K562 (cell line): ENCODE measurements at regions not wholly inside any gene's neighbourhood (a gene's known extent, or its start where the extent isn't known, plus 50 kb on each side); places are given as distances from the start of the nearest gene placed in this dataset.

Experiments
- ATAC-seq: fragments of 200-7000 bp; cut with Tn5 transposase; 3 replicates; pipeline ENCODE4 v1.9.1; 2020; ENCODE audit warnings: moderate library complexity
- BruUV-seq: library from RNA; stranded (reverse); fragments of 400-500 nt; replicated peaks from 2 replicates; lab custom pipeline; 2021; lab: Mats Ljungman, UMichigan
- CTCF ChIA-PET: fragments of 300-600 bp; formaldehyde crosslinking; extraction: SDS; loops from one replicate; lab custom pipeline; 2021; ENCODE audit warnings: low intra/inter-chr PET ratio; lab: Yijun Ruan, JAX
- POLR2A ChIA-PET: fragments of 300-600, 350-650 bp; sonication (Branson Sonifier 250); formaldehyde crosslinking; extraction: SDS; loops from one replicate; lab custom pipeline; 2021; ENCODE audit warnings: antibody characterized with exemption, inconsistent platforms; lab: Yijun Ruan, JAX
- DNase-seq, 4 experiments: peaks; one replicate each; pipeline versions ENCODE4 v3.0.0 to v3.0.0-alpha.2; 2011 to 2018; ENCODE audit warnings: low spot score in 3 of 4, mixed read lengths in 3 of 4; ENCODE audit errors: extremely low read depth in 1 of 4
- FAIRE-seq: peaks from 2 replicates; lab custom pipeline; 2011; peaks lifted over from hg19 to GRCh38; lab: Jason Lieb, UNC
- H2AFZ ChIP-seq: 2 replicates; pipeline ENCODE4 v1.6.0; 2011; ENCODE audit warnings: low read depth, low read length, control low read depth, inconsistent platforms
- H3K27ac ChIP-seq: fragments of 200-600 bp; 3 replicates; pipeline ENCODE4 v1.8.0; 2011; ENCODE audit warnings: low read depth, mild to moderate bottlenecking, control low read depth, inconsistent platforms, low read length, moderate library complexity, mixed read lengths; ENCODE audit errors: extremely low read depth
- H3K27me3 ChIP-seq, 2 experiments: fragments of 300-600 bp in 1 of 2; 2 replicates in 1 of 2; 3 replicates in 1 of 2; pipeline versions ENCODE4 v1.6.0 to v1.8.0; 2011; ENCODE audit warnings: inconsistent platforms in 2 of 2, low read length in 2 of 2, mild to moderate bottlenecking in 1 of 2, mixed read lengths in 1 of 2, moderate library complexity in 1 of 2; ENCODE audit not compliant: control insufficient read depth in 2 of 2, insufficient read depth in 2 of 2
- H3K36me3 ChIP-seq: fragments of 300-600 bp; 3 replicates; pipeline ENCODE4 v1.8.0; 2011; ENCODE audit warnings: mild to moderate bottlenecking, low read length, inconsistent platforms; ENCODE audit not compliant: control insufficient read depth, insufficient read depth
- H3K4me1 ChIP-seq, 2 experiments: fragments of 200-600 bp in 1 of 2; replicated peaks in 1 of 2; 2 replicates in 1 of 2; 3 replicates in 1 of 2; pipeline versions ENCODE4 v1.5.1 to v1.8.0; 2011; ENCODE audit warnings: inconsistent platforms in 2 of 2, low read length in 2 of 2, mild to moderate bottlenecking in 1 of 2, mixed read lengths in 1 of 2, moderate library complexity in 1 of 2; ENCODE audit not compliant: control insufficient read depth in 2 of 2, insufficient read depth in 2 of 2
- H3K4me2 ChIP-seq: 2 replicates; pipeline ENCODE4 v1.6.1; 2011; ENCODE audit warnings: low read length, control low read depth, inconsistent platforms, mixed read lengths; ENCODE audit not compliant: insufficient read depth
- H3K4me3 ChIP-seq: fragments of 200-600 bp; sonication (generic), shearing (Covaris generic); 2 replicates; pipeline ENCODE4 v1.5.1; 2016; ENCODE audit warnings: control low read depth, inconsistent platforms
- H3K79me2 ChIP-seq: fragments of 200-600 bp; 3 replicates; pipeline ENCODE4 v1.8.0; 2011; ENCODE audit warnings: low read length, inconsistent platforms; ENCODE audit not compliant: control insufficient read depth, insufficient read depth
- H3K9ac ChIP-seq, 2 experiments: 2 replicates each; pipeline versions ENCODE4 v1.6.0 to v1.6.1; 2011; ENCODE audit warnings: low read depth in 2 of 2, low read length in 2 of 2, control low read depth in 1 of 2, inconsistent platforms in 1 of 2, mild to moderate bottlenecking in 1 of 2, mixed read lengths in 1 of 2; ENCODE audit not compliant: insufficient read depth in 1 of 2
- H3K9me1 ChIP-seq: one replicate; pipeline ENCODE4 v1.6.0; 2011; ENCODE audit warnings: inconsistent platforms, mild to moderate bottlenecking, low read length, moderate library complexity; ENCODE audit not compliant: control insufficient read depth, insufficient read depth
- H3K9me3 ChIP-seq: replicated peaks from 2 replicates; pipeline ENCODE4 v1.5.1; 2011; ENCODE audit warnings: low read depth, low read length, inconsistent platforms; ENCODE audit not compliant: control insufficient read depth, insufficient read depth
- H4K20me1 ChIP-seq: replicated peaks from 2 replicates; pipeline ENCODE4 v1.6.1; 2011; ENCODE audit warnings: low read length, inconsistent platforms, mixed read lengths; ENCODE audit not compliant: control insufficient read depth, insufficient read depth
- BCLAF1 ChIP-seq, 2 experiments: fragments of 450-650 bp in 1 of 2; IDR thresholded peaks; 2 replicates each; pipeline ENCODE4 v1.6.1; 2011 to 2017; ENCODE audit warnings: low read depth in 2 of 2, antibody characterized with exemption in 1 of 2, borderline replicate concordance in 1 of 2, low read length in 1 of 2, mild to moderate bottlenecking in 1 of 2, mixed read lengths in 1 of 2; ENCODE audit not compliant: control insufficient read depth in 1 of 2
- CEBPB ChIP-seq: fragments of 450-650 bp; IDR thresholded peaks from 2 replicates; pipeline ENCODE4 v1.6.1; 2016; ENCODE audit warnings: missing genetic modification characterization, missing compliant biosample characterization
- CEBPZ ChIP-seq: fragments of 150-350 bp; IDR thresholded peaks from 2 replicates; pipeline ENCODE4 v1.6.1; 2014; ENCODE audit warnings: low read depth, mild to moderate bottlenecking, low read length, borderline replicate concordance
- HNRNPH1 ChIP-seq: fragments of 200-400 bp; formaldehyde crosslinking; optimal IDR thresholded peaks from 2 replicates; pipeline ENCODE3; 2017; ENCODE audit warnings: low read depth, mild to moderate bottlenecking, low read length, moderate library complexity
- L3MBTL2 ChIP-seq: fragments of 450-650 bp; IDR thresholded peaks from 2 replicates; pipeline ENCODE4 v1.6.1; 2016; ENCODE audit warnings: mild to moderate bottlenecking, moderate library complexity
- MAFK ChIP-seq: IDR thresholded peaks from 2 replicates; pipeline ENCODE4 v1.6.1; 2011; ENCODE audit warnings: low read length, improper control_type of control experiment
- NFATC3 ChIP-seq: fragments of 450-650 bp; IDR thresholded peaks from 2 replicates; pipeline ENCODE4 v1.6.1; 2017; ENCODE audit warnings: mild to moderate bottlenecking
- SRSF9 ChIP-seq: fragments of 200-400 bp; formaldehyde crosslinking; IDR thresholded peaks from 2 replicates; pipeline ENCODE4 v1.6.1; 2017; ENCODE audit warnings: low read depth, low read length, borderline replicate concordance
- TRIM24 ChIP-seq, 2 experiments: fragments of 450-650 bp; IDR thresholded peaks; 2 replicates each; pipeline ENCODE4 v1.6.1; 2016
- ZBTB1 ChIP-seq: sonication (generic); formaldehyde crosslinking; IDR thresholded peaks from 2 replicates; pipeline ENCODE4 v1.8.1; 2023; ENCODE audit warnings: missing genetic modification reagents, low read depth, mild to moderate bottlenecking, borderline replicate concordance
- ZNF12 ChIP-seq: sonication (generic); formaldehyde crosslinking; IDR thresholded peaks from 2 replicates; pipeline ENCODE4 v1.4.0; 2020; ENCODE audit warnings: mild to moderate bottlenecking, missing genetic modification reagents
- ZNF165 ChIP-seq: fragments of 250-450 bp; sonication (Bioruptor Pico); IDR thresholded peaks from 2 replicates; pipeline ENCODE4 v1.4.0; 2020; ENCODE audit warnings: borderline replicate concordance
- WGBS: fragments of 100-300 bp; shearing (Covaris generic); methylation state at CpG from one replicate; pipeline ENCODE4 v1.1.6; 2016; ENCODE audit warnings: low coverage, mixed read lengths; ENCODE audit not compliant: insufficient coverage; ENCODE audit errors: missing lambda C conversion rate; 5-methylcytosine and 5-hydroxymethylcytosine counted together
- in situ Hi-C: fragments of 300-500 bp; cut with MboI; formaldehyde crosslinking; loops from 4 replicates; pipeline ENCODE4 v1.15.0; 2018; ENCODE audit warnings: inconsistent platforms, mixed read lengths
- intact Hi-C: fragments of 100-400 bp; cut with micrococcal nuclease; formaldehyde crosslinking; loops from 2 replicates; pipeline ENCODE4 v1.14.2; 2022
- TF ChIP-seq, protein P1 (sequence below): fragments of 450-650 bp; formaldehyde crosslinking; IDR thresholded peaks from 2 replicates; pipeline ENCODE4 v1.4.0; 2022; ENCODE audit warnings: mild to moderate bottlenecking, moderate library complexity
- TF ChIP-seq, protein P2 (sequence below): fragments of 250-450 bp; sonication (Bioruptor Pico); IDR thresholded peaks from 2 replicates; pipeline ENCODE4 v1.6.1; 2021; ENCODE audit warnings: mild to moderate bottlenecking
- TF ChIP-seq, protein P3 (sequence below): sonication (generic); formaldehyde crosslinking; IDR thresholded peaks from 2 replicates; pipeline ENCODE4 v1.8.1; 2022; ENCODE audit warnings: missing genetic modification reagents

DNA sequence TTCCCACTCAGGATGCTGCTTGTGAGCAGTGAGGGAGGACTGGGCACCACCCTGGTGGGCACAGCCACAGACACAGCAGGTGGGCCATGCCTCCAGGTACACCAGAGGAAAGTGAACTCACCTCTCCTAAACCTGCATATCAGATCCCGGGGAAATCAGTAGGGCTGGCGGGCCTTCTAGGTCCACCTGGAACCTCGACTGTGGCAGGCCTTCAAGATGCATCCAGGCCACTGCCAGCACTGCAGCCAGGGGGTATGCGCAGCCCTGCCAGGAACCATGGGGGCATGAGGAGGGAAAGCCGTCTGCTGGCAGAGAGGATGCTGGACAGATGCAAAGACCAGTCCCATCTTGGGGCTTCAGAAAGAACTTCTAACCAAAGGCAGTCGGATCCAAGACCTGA is 270.6 kb upstream of the IRX4 start:
- H3K27ac ChIP-seq: no peak overlapping the region
- peaks cover 14 to 53% of the 10 kb centered on the region in 2 experiments; a peak in 3 of 5 replicates for H3K27me3 ChIP-seq
- WGBS: 0% methylated on average over 6 of the region's 6 CpGs
- no peaks in the 10 kb centered on the region for H3K4me1 ChIP-seq
- H3K36me3 ChIP-seq: no peaks in the 10 kb centered on the region
- no peak overlapping the region for H3K4me2 ChIP-seq
- no peaks in the 10 kb centered on the region; the same call in 1 of the 2 replicates for H4K20me1 ChIP-seq
- H3K79me2 ChIP-seq: no peaks in the 10 kb centered on the region
- no peak for ATAC-seq
- no peak overlapping the region for H3K4me3 ChIP-seq
- no peaks in the 10 kb centered on the region for H3K9me1 ChIP-seq
- no peak overlapping the region for H2AFZ ChIP-seq
- FAIRE-seq: no peak
- no peak for DNase-seq
- in situ Hi-C loops: no loop called here
- POLR2A ChIA-PET: interaction anchor here (1.0 kb wide), 1 partner anchor 9 kb away, joined by 3 read pairs; no protein-coding TSS in a partner anchor
- no TSS peak for BruUV-seq
- CTCF ChIA-PET: no interaction called here
- intact Hi-C loops: no loop called here
- H3K9ac ChIP-seq: no peak overlapping the region
- H3K9me3 ChIP-seq: no peaks in the 10 kb centered on the region
- no peak for TF ChIP-seq SRSF9
- TF ChIP-seq, protein P1, sequence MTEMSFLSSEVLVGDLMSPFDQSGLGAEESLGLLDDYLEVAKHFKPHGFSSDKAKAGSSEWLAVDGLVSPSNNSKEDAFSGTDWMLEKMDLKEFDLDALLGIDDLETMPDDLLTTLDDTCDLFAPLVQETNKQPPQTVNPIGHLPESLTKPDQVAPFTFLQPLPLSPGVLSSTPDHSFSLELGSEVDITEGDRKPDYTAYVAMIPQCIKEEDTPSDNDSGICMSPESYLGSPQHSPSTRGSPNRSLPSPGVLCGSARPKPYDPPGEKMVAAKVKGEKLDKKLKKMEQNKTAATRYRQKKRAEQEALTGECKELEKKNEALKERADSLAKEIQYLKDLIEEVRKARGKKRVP (CRISPR knock-in tag): no peak
- TF ChIP-seq CEBPZ: no peak
- TF ChIP-seq NFATC3: no peak
- TF ChIP-seq TRIM24 (IDR thresholded peaks at IDR 0.05): no peak
- TF ChIP-seq, protein P2, sequence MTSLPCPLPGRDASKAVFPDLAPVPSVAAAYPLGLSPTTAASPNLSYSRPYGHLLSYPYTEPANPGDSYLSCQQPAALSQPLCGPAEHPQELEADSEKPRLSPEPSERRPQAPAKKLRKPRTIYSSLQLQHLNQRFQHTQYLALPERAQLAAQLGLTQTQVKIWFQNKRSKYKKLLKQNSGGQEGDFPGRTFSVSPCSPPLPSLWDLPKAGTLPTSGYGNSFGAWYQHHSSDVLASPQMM (CRISPR knock-in tag): no peak
- TF ChIP-seq MAFK: no peak
- TF ChIP-seq HNRNPH1: no peak
- TF ChIP-seq, protein P3, sequence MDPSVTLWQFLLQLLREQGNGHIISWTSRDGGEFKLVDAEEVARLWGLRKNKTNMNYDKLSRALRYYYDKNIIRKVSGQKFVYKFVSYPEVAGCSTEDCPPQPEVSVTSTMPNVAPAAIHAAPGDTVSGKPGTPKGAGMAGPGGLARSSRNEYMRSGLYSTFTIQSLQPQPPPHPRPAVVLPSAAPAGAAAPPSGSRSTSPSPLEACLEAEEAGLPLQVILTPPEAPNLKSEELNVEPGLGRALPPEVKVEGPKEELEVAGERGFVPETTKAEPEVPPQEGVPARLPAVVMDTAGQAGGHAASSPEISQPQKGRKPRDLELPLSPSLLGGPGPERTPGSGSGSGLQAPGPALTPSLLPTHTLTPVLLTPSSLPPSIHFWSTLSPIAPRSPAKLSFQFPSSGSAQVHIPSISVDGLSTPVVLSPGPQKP (CRISPR knock-in tag): no peak
- no peak for TF ChIP-seq ZBTB1 (CRISPR knock-in tag)
- TF ChIP-seq CEBPB (tag): no peak
- no peak for TF ChIP-seq ZNF165 (CRISPR knock-in tag)
- no peak for TF ChIP-seq BCLAF1 (IDR thresholded peaks at IDR 0.05; ENCODE audit: borderline replicate concordance in 1 of 2, control insufficient read depth in 1 of 2, low read depth in 2 of 2, low read length in 1 of 2)
- TF ChIP-seq ZNF12: no peak
- TF ChIP-seq L3MBTL2: no peak
